Sigmoid colon (tissue), 4 donors: ENCODE measurements at regions not wholly inside any gene's neighbourhood (a gene's known extent, or its start where the extent isn't known, plus 50 kb on each side); places are given as distances from the start of the nearest gene placed in this dataset.

Source experiments
- CTCF ChIP-seq, 4 experiments: fragments of 450-650 bp in 3 of 4; fragments of 200-600 bp in 1 of 4; IDR thresholded peaks; one replicate each; pipeline ENCODE4 v1.5.1; 2016 to 2019; ENCODE audit warnings: antibody characterized with exemption in 4 of 4, mild to moderate bottlenecking in 3 of 4, moderate library complexity in 2 of 4
- POLR2A ChIP-seq, 2 donors: fragments of 450-650 bp; IDR thresholded peaks; one replicate each; pipeline ENCODE4 v1.6.1; 2016; ENCODE audit warnings: antibody characterized with exemption in 2 of 2, mild to moderate bottlenecking in 2 of 2, moderate library complexity in 2 of 2
- POLR2AphosphoS5 ChIP-seq, 4 donors: sonication (generic); formaldehyde crosslinking; IDR thresholded peaks; one replicate each; pipeline ENCODE4 v1.6.1; 2017; ENCODE audit warnings: antibody characterized with exemption in 4 of 4

GRCh38 chr14:98614741-98615140 lies 657.3 kb downstream of the BCL11B start:
- TF ChIP-seq POLR2A (IDR thresholded peaks at IDR 0.05) (no peak), CTCF (IDR thresholded peaks at IDR 0.05) (no peak), POLR2AphosphoS5 (IDR thresholded peaks at IDR 0.05) (no peak)
